ENCODE measurements at regions not wholly inside any gene's neighbourhood (a gene's known extent, or its start where the extent isn't known, plus 50 kb on each side); places are given as distances from the start of the nearest gene placed in this dataset.
"Not testable (repeated sequence)": the region's sequence is repeated elsewhere in the genome, so short reads cannot be mapped to it uniquely, and the experiment has no call there.

DNA sequence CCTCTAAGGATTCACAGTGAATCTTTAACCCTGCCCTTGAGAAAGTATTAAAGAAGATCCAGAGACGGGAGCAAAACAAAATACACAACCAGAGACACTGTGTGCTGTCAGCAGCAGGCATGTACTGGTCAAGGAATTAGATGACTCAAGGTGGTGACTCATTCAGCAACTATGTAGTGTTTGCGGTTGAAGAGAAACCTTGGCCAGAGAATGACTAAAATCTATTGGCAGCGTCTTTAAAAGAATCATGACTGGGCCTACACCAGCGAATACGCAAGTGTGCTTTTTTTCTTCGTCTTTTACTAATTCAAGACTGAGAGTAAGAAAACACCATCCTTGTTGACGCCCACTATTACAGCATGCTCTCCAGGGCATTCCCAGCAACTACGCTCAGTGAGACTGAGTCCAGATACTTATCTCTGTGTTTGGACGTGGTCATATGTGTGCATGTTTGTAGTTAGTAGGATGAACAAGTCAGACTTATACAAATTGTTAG lies 72.4 kb upstream of the BACH2 start:
- peak; percentile 78 for DNase-seq

DNA sequence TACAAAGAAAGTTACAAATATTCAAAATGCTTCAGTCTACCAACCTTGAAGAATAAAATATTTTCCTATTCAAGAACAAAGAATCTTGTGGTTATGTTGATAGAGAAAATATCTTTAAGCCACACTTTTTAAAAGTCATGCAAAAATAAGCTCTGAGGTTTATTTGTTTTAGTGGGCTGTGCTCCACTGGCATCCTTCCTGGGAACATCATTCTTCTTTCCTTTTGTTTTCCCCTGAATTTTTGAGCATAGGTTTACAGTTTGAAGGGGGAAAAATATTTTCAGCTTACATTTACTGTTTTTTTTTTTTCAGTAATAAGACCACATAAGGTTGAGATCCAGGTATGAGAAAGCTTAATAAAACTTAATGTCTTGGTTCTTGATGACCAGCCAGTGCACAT lies 72.0 kb upstream of the BACH2 start:
- DNase-seq: no peak

DNA sequence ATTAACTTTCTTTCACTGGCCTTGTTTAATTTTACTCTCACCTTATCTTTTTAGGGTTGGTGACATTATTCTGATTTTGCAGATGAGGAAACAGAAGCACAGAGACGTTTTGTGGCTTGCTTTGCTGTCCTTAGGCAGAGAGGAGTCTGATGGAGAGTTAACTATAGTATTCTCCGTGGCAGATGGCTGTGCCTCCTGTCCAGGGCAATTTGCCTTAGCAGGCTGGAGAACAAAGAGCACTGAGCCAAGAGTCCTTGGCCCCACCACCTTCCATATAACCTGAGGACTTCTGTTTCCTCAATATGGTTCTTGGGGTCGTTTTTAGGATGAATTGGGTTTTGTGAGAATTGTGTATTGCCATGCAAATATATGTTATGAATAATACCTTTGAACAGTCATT lies 71.4 kb upstream of the BACH2 start:
- DNase-seq: no peak

DNA sequence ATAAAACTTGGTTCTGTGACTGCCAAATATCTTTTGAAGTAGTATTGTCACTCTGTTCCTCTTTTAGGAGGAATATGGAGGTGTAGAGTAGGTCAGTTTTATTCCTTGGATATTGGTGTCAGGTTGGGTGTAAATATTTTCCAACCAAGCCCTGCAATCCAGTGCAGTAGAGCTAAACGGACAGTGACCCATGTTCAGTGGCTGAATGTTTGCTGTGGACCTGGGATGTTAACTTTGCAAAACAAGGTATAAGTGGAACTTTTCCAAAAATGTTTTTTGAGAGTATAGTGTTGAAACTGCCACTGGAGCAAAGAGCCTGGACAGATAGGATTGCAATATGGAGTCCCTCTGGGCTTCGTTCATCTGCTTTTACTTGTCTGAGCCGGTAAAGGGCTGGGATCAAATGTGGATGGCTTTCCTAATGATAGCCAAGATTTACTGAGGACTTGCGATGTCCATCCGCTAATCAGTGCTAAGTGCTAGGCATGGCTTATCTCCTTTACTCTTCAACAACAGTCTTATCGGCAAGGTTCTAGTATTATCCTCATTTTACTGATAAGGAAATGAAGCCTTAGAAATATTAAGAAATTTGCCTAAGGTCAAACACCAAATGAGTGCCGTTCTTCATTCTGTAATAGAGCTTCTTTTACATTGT lies 69.0 kb upstream of the BACH2 start:
- no peak for DNase-seq

DNA sequence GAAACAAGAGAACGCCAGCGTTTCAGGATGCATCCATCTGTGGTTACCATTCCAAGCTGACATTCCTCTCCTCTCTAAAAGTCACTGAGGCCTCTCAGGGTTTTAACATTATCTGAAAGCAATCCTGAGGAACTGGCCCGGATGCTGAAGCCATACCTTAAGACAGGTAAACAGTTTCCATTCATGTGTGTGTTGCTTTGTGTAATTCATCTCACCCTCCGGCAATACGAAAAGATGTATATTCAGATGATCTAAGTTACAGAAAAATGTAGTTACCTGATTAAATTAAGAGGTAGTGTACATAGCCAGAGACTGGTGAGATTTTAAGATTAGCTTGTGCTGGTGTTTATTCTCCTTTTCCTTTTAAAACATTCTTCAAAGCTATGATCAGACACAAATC lies 68.4 kb upstream of the BACH2 start:
- DNase-seq: no peak

DNA sequence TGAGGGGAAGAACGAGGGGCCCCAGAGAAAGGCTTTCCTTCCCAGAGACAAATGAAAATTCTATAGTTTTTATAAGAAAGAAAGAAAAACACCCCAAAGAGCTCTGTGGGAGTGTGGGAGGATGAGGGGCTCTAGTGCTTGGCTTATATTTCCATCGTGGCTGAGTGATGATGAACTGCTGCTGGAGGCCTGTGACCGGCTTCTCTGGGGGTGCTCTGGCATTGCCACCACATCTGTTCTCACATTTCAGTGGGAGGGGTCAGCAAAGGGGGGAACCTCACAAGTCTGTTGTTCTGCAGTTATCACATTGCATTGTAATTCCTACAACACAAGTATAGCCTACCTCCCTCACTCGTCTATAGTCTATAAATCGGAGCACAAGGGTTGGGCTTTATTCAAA lies 67.6 kb upstream of the BACH2 start:
- no peak for DNase-seq

DNA sequence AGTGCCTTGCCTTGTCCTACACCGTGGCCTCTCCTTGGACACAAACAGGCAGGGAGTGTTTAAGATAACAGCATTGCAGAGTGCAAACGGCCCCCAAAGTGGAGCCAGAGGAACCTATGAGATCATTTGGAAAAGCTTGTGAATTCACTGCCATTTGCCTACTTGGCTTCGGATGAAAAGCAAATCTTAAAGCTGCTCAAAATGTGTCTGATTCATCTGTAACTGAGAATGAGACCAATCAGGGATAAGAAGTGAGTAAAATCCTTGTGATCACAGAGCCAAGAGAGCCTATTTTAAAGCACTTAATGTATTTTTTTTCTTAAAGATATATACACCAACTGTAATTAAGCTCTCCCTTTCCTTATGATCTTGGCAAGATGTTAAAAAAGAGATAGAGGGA lies 65.7 kb upstream of the BACH2 start:
- no peak for DNase-seq

DNA sequence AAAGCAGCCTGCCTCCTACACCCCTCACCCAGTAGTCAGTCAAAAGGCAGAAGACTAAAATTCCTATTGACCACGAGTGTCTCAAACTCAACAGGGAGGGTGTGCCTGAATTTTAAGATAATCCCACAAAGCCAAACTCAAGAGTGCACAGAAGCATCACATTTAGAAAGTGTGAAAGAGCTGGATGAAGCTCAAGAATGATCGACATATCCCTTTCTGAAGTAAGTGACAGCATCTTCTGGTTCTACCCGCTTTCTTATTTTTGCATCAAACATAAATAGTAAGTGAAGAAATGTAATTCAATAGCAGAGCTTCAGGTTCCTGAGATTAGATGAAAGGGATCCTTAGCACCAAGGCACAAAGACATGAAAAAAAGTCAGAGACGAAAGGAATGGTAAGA lies 64.5 kb upstream of the BACH2 start:
- no peak for DNase-seq

DNA sequence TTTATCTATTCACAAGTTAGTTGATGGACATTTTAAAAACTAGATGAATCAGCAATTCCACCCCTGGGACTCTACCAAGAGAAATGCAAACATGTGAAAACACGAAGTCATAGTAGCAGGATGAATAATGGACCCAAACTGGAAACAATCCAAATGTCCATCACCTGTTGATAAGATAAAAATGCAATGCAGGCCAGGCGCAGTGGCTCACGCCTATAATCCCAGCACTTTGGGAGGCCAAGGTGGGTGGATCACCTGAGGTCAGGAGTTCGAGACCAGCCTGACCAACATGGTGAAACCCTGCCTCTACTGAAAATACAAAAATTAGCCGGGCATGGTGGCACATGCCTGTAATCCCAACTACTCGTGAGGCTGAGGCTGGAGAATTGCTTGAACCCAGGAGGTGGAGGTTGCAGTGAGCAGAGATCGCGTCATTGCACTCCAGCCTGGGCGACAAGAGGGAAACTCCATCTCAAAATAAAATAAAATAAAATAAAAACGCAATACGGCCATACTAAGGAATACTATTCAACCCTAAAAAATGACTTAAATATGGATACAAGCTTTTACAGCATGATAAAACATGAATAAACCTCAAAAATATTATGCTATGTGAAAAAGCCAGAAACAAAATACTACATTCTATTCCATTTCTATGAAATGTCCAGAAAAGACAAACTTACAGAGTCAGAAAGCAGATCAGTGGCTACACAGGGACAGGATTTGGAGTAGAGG lies 61.6 kb upstream of the BACH2 start:
- DNase-seq: not testable (repeated sequence)

DNA sequence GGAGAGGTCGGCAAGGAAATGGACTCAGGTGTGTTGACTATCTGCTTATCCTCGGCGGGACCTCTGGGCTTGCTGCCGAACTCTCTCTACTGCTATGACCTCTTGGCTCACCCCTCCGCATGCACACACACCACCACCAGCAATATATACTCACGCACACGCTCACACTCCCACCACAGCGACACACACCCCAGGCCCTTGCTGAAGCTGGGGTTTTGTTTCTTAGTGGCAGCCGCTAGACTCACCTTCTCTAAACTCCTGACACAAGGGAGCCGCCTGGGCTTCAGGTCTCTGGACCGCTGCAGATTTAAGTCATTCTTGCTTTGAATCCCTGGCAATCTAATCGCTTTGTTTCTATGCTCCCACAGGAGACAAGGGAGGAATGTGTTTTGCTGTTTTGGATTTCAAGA lies 59.4 kb upstream of the BACH2 start:
- no peak for DNase-seq

DNA sequence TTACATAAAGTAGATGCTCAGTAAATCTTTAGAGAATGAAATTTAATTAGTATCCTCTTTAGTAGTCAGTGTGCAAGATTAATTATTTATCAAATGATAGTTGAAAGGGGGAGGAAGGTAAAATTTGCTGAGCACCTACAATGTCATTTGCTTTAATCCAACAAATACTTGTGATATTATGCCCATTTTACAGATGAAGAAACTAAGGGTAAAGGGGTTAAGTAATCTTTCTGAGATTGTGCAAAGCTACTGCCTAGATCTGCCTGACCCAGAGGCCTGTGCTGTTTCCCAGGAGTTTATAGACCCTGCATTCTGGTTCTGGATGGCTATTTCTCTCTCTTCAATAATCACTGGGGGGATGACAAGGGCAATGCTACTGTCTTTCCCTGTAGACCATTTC lies 58.3 kb upstream of the BACH2 start:
- DNase-seq: no peak

DNA sequence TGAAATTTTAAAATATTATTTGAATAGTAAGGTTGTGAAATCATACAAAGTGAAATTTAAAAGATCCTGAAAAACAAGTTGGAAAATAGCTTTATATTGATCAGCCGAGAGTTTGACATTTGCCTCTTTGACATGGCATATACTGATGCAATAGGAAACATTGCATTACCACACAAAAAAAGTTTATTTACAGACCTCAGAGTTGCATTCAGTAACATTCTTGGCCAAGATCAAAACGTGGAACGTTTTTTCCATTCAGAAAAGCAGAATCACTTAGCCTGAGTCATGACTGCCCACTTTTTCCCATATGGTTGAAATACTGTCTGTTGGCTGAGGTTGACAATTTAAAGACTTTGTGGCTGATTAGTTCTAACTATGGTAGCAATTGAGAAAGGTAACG lies 55.1 kb upstream of the BACH2 start:
- no peak for DNase-seq

DNA sequence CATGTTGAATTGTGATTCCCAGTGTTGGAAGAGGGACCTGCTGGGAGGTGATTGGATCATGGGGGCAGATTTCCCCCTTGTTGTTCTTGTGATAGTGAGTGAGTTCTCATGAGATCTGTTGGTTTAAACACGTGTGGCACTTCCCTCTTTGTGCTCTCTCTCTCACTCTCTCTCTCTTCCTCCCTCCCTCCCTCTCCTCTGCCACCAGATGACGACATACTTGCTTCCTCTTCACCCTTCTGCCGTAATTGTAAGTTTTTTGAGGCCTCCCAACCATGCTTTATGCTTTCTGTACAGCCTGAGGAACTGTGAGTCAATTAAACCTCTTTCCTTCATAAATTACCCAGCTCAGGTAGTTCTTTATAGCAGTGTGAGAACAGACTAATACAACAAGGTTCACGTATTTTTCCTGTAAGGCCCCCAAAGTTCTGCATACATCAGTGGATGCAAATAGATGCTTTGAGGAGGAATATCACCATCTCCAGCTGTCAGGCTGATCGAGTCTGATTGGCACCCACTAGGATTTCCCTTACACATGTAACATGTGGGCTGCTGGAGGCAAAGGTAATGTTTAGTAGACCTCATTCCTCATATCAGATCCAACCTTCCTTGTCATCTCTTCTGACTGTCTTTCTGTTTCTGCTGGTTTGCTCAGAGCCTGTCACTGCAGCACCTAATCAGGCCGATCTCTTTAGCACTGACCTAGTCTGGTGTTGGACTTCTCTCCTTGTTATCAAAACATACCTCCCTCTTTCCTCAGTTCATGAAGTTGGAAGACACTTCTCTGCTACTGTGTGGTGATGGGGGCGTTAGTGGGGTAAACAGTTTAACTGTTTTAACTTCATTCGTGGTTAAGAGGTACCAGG lies 54.3 kb upstream of the BACH2 start:
- peak; percentile 63 for DNase-seq

DNA sequence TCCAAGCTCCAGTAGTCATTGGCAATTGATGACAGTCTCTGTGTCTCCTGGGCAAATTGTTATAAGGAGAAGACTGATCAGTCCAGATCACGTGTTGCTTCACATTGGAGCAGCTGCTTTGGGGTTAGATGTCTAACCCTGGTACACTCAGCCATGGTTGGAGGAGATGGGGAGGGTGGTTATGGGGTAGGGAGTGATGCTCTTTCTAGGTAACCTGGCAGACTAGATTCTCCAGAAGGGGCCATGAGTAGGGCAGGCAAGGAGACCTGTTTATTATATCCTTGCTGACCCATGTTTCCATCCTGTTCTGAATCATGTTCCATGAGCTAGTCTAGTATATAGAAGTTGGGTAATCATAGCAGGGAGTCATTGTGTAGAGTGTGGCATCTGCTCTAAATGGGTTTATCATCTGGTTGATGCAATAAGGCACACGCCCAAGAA lies 50.8 kb upstream of the BACH2 start:
- DNase-seq: no peak

DNA sequence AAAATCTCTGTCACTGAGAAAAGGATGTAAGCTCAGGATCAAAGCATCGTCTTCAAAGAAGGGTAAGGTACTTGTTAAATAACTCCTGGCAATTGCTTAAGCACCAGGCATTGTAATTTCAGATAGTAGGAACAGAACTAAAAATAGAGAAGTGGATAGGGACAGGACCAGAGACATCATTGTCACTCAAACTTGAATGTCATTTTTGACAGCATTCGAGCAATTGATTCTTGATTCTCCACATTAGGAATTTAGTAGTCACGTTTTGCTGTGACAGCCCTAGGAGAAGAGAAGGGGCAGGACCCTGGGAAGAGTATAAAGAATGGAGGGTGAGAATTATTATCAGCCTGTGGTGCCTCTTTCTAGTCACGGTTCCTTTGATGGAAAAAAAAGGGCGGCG lies 50.1 kb upstream of the BACH2 start:
- no peak for DNase-seq

All from CD4-positive, alpha-beta T cell treated with Interleukin-4 for 4 hours (primary cell).